Loucy (cell line): ENCODE measurements at regions not wholly inside any gene's neighbourhood (a gene's known extent, or its start where the extent isn't known, plus 50 kb on each side); places are given as distances from the start of the nearest gene placed in this dataset.

Source experiments
- EZH2phosphoT487 ChIP-seq: fragments of 200-600 bp; IDR thresholded peaks from 2 replicates; pipeline ENCODE4 v1.6.1; 2018; ENCODE audit warnings: antibody characterized with exemption, mild to moderate bottlenecking, moderate library complexity, borderline replicate concordance
- TF ChIP-seq, protein P1 (sequence below): fragments of 200-600 bp; sonication (generic); conservative IDR thresholded peaks from 2 replicates; pipeline ENCODE4 v1.5.1; 2014; ENCODE audit warnings: mild to moderate bottlenecking, antibody characterized with exemption, low read length

DNA sequence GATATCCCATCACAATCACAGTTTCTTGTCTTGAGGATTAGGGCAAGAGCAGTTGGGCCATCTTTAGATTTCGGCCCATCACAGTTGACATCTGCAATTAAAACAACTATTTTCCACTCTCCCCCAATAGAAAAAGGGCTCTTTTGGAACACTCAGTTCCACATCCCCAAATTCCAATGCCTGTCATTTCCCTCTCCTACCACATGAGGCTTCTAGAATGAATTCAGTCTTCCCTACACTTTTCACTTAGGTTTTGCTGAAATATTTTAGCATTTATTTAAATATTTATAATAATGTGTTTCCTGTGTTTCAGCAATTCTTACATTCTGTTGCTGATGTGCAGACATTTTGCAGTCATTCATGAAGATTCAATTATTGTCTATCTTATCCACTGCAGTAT is 118.4 kb downstream of the COX18 start:
- TF ChIP-seq, protein P1, sequence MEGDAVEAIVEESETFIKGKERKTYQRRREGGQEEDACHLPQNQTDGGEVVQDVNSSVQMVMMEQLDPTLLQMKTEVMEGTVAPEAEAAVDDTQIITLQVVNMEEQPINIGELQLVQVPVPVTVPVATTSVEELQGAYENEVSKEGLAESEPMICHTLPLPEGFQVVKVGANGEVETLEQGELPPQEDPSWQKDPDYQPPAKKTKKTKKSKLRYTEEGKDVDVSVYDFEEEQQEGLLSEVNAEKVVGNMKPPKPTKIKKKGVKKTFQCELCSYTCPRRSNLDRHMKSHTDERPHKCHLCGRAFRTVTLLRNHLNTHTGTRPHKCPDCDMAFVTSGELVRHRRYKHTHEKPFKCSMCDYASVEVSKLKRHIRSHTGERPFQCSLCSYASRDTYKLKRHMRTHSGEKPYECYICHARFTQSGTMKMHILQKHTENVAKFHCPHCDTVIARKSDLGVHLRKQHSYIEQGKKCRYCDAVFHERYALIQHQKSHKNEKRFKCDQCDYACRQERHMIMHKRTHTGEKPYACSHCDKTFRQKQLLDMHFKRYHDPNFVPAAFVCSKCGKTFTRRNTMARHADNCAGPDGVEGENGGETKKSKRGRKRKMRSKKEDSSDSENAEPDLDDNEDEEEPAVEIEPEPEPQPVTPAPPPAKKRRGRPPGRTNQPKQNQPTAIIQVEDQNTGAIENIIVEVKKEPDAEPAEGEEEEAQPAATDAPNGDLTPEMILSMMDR = no peak
- TF ChIP-seq EZH2phosphoT487 = no peak
